KOPT-K1 (cell line): ENCODE measurements at regions not wholly inside any gene's neighbourhood (a gene's known extent, or its start where the extent isn't known, plus 50 kb on each side); places are given as distances from the start of the nearest gene placed in this dataset.
"Not testable (repeated sequence)": the region's sequence is repeated elsewhere in the genome, so short reads cannot be mapped to it uniquely, and the experiment has no call there.

Experiments
- H3K27ac ChIP-seq: fragments of 200-600 bp; sonication (generic); 2 replicates; pipeline ENCODE4 v1.5.1; 2016; ENCODE audit warnings: antibody characterized with exemption, mild to moderate bottlenecking, low read depth, low read length; ENCODE audit not compliant: poor library complexity, severe bottlenecking
- H3K36me3 ChIP-seq: fragments of 200-600 bp; sonication (generic); 2 replicates; pipeline ENCODE4 v1.5.1; 2017; ENCODE audit warnings: antibody characterized with exemption, mild to moderate bottlenecking, low read length, moderate library complexity; ENCODE audit not compliant: insufficient read depth
- H3K9me3 ChIP-seq: fragments of 200-600 bp; sonication (generic); 2 replicates; pipeline ENCODE4 v1.5.1; 2017; ENCODE audit warnings: antibody characterized with exemption, low read length, mild to moderate bottlenecking; ENCODE audit not compliant: insufficient read depth, poor library complexity, severe bottlenecking

GRCh38 chr3:177792311-177793030, 595.2 kb upstream of the TBL1XR1 start:
- no peaks in the 10 kb centered on the region for H3K36me3 ChIP-seq
- H3K27ac ChIP-seq: no peak overlapping the region
- H3K9me3 ChIP-seq: no peaks in the 10 kb centered on the region

- no peaks in the 10 kb centered on the region for H3K36me3 ChIP-seq
- no peak overlapping the region for H3K27ac ChIP-seq
- no peaks in the 10 kb centered on the region for H3K9me3 ChIP-seq
These were observed 596.2 kb upstream of the TBL1XR1 start for GRCh38 chr3:177793451-177793850.

DNA sequence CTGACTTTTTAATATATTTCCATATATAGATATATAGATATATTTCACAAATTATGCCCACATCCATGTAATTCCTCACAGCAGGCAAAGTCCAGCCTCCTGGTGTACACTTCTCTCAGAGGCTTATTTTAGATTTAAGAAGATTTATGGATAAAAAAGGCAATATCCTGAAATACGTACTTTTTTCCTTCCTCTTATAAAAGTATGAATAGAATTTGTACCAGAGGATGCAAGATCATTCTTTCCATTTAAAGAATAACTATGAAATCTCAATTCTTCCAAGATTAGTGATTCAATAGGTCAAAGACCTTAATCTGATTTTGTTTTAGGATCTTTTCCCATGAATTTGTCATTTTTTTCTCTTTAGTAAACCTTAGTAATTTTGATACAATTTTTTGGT, 597.9 kb upstream of the TBL1XR1 start:
- no peak overlapping the region for H3K27ac ChIP-seq

GRCh38 chr3:177795859-177796258, 598.6 kb upstream of the TBL1XR1 start:
- Histone ChIP-seq H3K9me3 (no peaks in the 10 kb centered on the region), H3K36me3 (no peaks in the 10 kb centered on the region), H3K27ac (no peak overlapping the region)

More for the DNA sequence above, 597.9 kb upstream of the TBL1XR1 start:
- H3K9me3 ChIP-seq: no peaks in the 10 kb centered on the region
- H3K36me3 ChIP-seq: no peaks in the 10 kb centered on the region

GRCh38 chr3:177800147-177800546, 602.9 kb upstream of the TBL1XR1 start:
- not testable (repeated sequence) for H3K27ac ChIP-seq, H3K9me3 ChIP-seq, H3K36me3 ChIP-seq

GRCh38 chr3:177800561-177800960, 603.3 kb upstream of the TBL1XR1 start:
- Histone ChIP-seq H3K9me3 (no peaks in the 10 kb centered on the region), H3K27ac (no peak overlapping the region), H3K36me3 (no peaks in the 10 kb centered on the region)

- Histone ChIP-seq H3K9me3 (no peaks in the 10 kb centered on the region), H3K36me3 (no peaks in the 10 kb centered on the region), H3K27ac (no peak overlapping the region)
These were observed 605.0 kb upstream of the TBL1XR1 start for GRCh38 chr3:177802151-177802900.

- Histone ChIP-seq H3K36me3 (no peaks in the 10 kb centered on the region), H3K9me3 (no peaks in the 10 kb centered on the region), H3K27ac (no peak overlapping the region)
These were observed 606.2 kb upstream of the TBL1XR1 start for GRCh38 chr3:177803500-177803899.

DNA sequence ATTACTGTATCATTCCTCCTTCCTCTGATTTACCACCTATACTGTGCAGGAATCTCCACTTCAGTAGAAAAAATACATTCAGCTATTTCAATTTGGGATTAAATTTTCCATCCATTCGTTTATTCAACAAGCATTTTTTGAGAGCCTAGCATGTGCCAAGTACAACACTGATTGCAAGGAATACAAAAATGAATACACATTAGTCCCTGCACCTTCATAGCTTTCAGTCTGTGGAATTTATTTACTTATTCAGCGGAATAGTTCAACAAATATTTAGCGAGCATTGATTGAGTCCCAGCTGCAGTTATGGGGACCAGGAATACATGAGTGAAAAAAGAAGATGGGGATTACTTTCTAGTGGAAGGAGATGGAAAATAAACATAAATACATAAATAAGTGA, 606.8 kb upstream of the TBL1XR1 start:
- no peak overlapping the region for H3K27ac ChIP-seq
- no peaks in the 10 kb centered on the region for H3K9me3 ChIP-seq
- no peaks in the 10 kb centered on the region for H3K36me3 ChIP-seq

- H3K9me3 ChIP-seq: no peaks in the 10 kb centered on the region
- no peaks in the 10 kb centered on the region for H3K36me3 ChIP-seq
- no peak overlapping the region for H3K27ac ChIP-seq
These were observed 607.4 kb upstream of the TBL1XR1 start for GRCh38 chr3:177804646-177805045.

DNA sequence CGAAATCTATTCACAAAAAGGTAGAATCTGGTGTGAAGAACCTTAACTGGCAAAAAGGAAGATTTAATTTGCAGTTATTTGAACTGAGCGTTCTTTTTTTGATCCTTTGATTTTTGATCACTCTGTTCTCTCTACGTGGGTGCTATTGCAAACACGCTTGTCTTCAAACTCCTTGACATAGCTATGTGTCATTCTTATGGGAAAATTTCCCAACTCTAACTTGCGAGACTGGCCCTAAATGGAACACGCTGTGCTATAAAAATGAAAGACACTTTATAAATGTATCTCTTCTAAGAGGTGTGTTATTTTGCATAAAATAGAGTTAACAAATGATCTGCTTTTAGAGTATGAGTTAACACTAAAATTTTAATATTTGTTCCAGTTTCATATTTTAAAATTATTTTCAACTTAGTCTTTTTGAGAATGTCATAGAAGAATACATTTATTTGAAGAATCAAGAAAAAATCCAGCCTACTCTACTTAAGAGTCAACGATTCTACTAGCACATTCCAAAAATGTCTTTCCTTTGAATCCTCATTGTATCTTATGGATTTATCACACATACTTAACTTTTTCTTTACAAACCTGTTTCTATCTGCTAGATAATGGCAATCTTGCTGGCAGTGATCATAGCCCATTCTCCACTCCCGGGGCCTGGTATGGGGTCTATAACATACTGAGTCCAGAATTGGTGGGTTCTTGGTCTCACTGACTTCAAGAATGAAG, 610.0 kb upstream of the TBL1XR1 start:
- no peak overlapping the region for H3K27ac ChIP-seq
- H3K36me3 ChIP-seq: no peaks in the 10 kb centered on the region
- no peaks in the 10 kb centered on the region for H3K9me3 ChIP-seq

DNA sequence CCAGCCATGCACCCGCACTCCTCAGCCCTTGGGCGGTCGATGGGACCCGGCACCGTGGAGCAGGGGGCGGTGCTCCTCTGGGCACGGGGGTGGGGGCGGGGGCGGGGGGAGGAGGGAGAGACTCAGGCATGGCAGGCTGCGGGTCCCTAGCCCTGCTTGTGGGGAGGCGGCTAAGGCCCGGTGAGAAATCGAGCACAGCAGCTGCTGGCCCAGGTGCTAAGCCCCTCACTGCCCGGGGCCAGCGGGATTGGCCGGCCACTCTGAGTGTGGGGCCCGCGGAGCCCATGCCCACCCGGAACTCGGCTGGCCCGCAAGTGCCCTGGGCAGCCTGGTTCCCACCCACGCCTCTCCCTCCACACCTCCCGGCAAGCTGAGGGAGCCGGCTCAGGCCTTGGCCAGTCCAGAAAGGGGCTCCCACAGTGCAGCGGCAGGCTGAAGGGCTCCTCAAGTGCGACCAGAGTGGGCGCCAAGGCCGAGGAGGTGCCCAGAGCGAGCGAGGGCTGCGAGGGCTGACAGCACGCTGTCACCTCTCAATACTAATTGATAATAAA, 611.7 kb upstream of the TBL1XR1 start:
- H3K27ac ChIP-seq, H3K9me3 ChIP-seq: not testable (repeated sequence)

DNA sequence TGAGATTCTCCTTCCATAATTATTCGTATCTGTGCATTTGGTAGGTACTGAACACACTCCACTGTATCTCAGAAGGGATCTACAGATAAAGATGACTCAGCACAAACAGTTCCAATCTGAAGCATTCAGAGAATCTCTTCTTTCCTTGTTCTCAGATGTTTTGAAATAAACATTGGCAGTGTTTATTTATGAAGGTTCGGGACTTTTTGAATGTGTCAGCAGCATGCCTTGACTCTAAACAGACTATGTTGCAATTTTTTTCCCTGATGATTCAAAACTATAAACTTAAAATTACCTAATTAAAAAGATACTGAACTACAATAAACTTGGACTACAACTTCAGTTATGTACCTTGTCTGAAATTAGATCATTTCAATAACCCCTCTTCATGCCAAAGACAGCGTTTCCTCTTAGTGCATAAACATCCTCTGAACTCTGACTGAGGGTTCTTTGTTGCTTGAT, 612.9 kb upstream of the TBL1XR1 start:
- no peaks in the 10 kb centered on the region for H3K36me3 ChIP-seq

More for the DNA sequence above, 611.7 kb upstream of the TBL1XR1 start:
- not testable (repeated sequence) for H3K36me3 ChIP-seq

GRCh38 chr3:177811112-177811511, 613.8 kb upstream of the TBL1XR1 start:
- Histone ChIP-seq H3K36me3 (no peaks in the 10 kb centered on the region), H3K9me3 (no peaks in the 10 kb centered on the region), H3K27ac (no peak overlapping the region)

More for the DNA sequence above, 612.9 kb upstream of the TBL1XR1 start:
- Histone ChIP-seq H3K9me3 (no peaks in the 10 kb centered on the region), H3K27ac (no peak overlapping the region)

- Histone ChIP-seq H3K36me3 (no peaks in the 10 kb centered on the region), H3K9me3 (no peaks in the 10 kb centered on the region), H3K27ac (no peak overlapping the region)
These were observed 614.6 kb upstream of the TBL1XR1 start for GRCh38 chr3:177811835-177812234.
